ENCODE measurements at regions not wholly inside any gene's neighbourhood (a gene's known extent, or its start where the extent isn't known, plus 50 kb on each side); places are given as distances from the start of the nearest gene placed in this dataset.

GRCh38 chr18:32552421-32553030 is 81.8 kb upstream of the GAREM1 start:
- TF ChIP-seq CTCF (IDR thresholded peaks at IDR 0.05; ENCODE audit: insufficient read depth, low read depth, low read length) (peak; percentile 69), EZH2 (IDR thresholded peaks at IDR 0.05; ENCODE audit: insufficient read depth, low read length) (no peak)

Data from astrocyte (in vitro differentiated cells and primary cell).